ENCODE measurements at regions not wholly inside any gene's neighbourhood (a gene's known extent, or its start where the extent isn't known, plus 50 kb on each side); places are given as distances from the start of the nearest gene placed in this dataset.

DNA sequence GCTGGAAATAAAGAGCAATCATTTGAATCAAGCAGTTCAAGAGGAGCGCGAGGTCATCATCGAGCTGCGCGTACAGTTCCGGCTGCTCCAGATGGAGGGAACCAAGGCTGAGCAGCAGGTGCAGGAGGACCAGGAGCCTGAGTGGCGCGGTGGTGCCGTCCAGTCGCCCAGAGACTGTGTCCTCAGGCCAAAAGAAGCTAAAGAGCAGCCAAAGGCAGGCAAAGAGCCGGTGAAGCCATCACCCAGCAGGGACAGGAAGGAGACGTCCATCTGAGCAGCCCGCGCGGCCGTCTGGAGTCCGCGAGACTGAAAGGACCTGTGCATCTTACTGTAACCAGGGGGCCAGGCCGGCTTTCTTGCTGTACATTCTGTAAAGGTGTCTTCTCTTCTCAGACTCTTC lies 277.2 kb upstream of the TTC14 start:
- no peak for DNase-seq (ENCODE audit: extremely low read depth in 1 of 11, low read depth in 9 of 11, low spot score in 4 of 11)

DNA sequence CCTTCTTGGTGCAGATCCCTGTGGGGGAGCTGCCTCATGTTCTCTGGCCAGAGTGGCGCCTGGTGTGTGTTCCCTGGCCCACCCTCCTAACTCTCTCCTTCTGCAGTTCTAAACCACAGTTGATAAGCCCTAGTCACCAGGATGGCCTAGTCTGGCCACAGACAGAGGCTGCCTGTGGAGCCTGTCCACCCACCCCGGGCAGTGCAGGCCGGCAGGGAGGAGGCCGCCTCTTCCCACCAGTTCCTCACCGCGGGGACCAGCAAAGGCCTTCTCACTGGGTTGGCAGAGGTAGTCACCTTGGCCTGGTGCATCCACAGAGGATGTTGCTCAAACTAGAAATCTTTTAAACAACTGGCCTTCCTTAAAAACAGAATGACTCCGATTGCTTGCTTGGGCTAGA lies 276.4 kb upstream of the TTC14 start:
- DNase-seq (ENCODE audit: extremely low read depth in 1 of 11, low read depth in 9 of 11, low spot score in 4 of 11), result no peak

DNA sequence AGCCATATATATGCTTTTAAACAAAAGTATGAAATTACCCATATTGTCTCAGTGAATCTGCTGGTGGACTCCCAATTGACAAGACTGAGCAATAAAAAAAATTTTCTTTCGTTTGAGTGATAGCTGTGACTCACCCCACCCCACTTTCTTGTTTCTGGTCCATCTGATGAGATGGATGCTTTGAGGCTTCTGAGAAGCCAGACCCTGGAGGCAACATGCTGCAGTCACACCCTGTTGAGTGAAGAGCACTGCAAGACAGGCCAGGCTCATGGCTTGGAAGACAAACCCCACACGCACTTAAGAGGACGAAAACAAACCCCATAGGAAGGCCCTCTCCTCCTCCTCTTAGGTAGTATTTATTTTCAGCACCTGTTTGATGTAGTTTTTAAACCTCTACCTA lies 276.0 kb upstream of the TTC14 start:
- DNase-seq (ENCODE audit: extremely low read depth in 1 of 11, low read depth in 9 of 11, low spot score in 4 of 11), result no peak

DNA sequence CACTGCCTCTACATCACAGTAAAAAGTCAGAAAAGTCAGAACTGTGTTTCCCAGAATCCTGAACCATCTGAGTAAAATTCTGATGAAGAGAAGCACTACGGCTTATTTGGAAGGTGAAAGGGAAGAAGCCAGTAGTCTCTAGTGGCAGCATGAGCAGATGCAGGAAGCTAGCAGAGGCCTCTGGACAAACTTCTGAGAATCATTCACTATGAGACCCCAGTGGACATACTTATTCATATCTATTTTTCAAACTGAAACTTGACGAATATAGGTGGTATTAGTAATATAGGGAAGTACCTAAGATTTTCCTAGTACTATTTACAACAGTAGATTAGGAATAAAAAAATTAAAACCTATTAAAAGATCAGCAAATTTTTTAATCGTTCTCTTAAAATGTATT lies 272.8 kb upstream of the TTC14 start:
- no peak for DNase-seq (ENCODE audit: extremely low read depth in 1 of 11, low read depth in 9 of 11, low spot score in 4 of 11)

DNA sequence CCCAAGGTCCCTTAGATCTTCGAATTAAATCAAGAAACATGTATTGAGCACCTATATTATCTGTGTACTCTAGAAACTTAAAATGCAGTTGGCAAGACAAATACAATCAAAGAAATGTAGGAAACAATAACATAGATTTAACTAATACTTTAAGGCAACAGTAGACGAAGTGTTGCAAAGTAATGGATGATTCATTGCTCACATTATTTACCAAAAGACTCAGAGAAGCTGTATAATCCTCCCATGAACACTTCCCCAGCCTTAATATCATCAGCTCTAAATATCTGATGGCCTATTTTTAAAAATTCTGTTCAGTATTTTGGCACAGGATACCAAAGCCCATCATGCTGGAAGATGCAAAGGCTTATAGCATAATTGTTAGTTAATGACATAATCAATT lies 272.1 kb upstream of the TTC14 start:
- DNase-seq (ENCODE audit: extremely low read depth in 1 of 11, low read depth in 9 of 11, low spot score in 4 of 11), result no peak

DNA sequence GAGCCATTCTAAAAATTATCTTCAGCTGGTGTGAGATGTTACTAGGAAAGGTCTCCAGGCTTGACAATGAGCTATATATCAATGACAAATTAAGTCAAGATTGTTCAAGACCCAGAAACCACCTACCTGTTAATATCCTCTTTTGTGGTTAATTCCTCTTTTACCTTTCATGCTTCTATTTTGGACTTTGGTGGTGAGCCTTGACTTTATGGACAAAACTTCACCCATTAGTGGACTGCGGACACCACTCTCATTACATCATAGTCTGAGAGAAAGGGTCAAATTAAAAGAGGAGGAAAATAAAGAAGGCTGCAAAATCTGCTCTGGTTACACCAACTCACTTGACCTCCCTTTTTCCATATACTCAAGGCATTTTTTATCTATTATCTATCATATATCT lies 271.5 kb upstream of the TTC14 start:
- no peak for DNase-seq (ENCODE audit: extremely low read depth in 1 of 11, low read depth in 9 of 11, low spot score in 4 of 11)

DNA sequence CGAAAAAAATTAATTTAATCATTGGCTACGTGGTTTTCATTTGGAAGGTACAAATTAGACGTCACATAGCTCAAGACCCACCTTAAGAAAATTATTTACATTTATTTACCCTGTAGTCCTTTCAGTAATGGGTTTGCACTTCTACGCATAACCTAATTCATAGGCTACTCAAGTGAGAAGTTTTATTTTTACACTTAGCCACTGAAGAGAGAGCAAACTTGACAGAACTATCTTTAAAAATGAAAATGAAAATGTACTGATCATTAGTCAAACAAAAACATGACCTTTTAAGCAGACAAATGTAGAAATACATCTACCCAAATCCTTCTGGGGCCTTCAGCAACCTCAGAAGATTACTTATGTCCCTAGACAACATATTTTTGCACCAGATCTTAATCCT lies 269.4 kb upstream of the TTC14 start:
- no peak for DNase-seq (ENCODE audit: extremely low read depth in 1 of 11, low read depth in 9 of 11, low spot score in 4 of 11)

DNA sequence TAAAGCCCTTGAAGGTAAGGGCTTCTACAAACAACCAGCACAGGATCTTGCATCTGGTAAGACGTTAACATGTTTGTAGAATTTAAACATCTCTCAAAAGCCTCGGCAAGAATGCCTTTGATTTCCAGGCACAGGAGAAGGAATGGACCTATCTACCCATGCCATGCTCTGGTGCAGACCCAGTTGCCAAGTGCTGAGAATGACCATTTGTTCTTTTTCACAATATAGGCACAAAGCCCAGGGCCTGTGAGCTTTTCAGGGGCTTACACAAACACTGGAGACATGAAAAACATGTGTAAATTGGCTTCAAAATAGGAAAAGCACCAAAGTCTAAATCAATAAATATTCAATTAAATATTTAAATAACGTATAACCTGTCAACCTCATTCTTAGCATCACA lies 266.9 kb upstream of the TTC14 start:
- no peak for DNase-seq (ENCODE audit: extremely low read depth in 1 of 11, low read depth in 9 of 11, low spot score in 4 of 11)

DNA sequence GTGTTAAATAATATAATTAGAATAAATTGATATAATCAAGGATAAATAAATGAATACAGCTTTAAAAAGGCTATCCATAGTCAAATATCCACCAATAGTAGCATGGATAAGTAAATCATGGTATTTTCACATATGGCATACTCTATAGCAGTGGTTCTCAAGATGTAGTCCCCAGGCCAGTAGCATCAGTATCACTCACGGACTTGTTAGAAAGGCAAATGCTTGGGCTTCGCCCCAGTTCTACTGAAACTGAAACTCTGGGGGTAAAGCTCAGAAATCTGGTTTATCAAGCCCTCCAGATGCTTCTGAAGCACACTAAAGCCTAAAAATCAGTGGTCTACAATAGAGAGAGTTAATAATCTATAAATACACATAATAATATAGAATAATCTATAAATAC lies 261.6 kb upstream of the TTC14 start:
- DNase-seq (ENCODE audit: extremely low read depth in 1 of 11, low read depth in 9 of 11, low spot score in 4 of 11), result no peak

DNA sequence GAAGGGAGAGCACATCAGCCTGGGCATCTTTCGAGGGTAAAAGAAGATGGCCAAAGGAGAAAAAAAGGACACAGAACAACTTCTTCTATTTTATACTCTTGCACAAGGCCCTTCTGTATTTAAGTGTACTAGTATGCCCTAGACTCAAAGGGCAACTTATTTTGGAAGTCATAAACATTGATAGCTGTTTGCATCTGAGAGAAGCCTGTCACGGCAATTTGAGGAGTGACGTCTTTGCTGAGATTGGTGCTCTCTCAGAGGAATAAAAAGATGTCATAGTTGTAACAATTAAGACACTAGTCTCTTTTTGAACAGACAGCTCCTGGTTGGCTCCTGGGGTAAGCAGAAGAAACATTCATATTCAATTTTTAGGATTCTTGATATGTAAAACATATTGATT lies 260.4 kb upstream of the TTC14 start:
- DNase-seq (ENCODE audit: extremely low read depth in 1 of 11, low read depth in 9 of 11, low spot score in 4 of 11), result no peak

DNA sequence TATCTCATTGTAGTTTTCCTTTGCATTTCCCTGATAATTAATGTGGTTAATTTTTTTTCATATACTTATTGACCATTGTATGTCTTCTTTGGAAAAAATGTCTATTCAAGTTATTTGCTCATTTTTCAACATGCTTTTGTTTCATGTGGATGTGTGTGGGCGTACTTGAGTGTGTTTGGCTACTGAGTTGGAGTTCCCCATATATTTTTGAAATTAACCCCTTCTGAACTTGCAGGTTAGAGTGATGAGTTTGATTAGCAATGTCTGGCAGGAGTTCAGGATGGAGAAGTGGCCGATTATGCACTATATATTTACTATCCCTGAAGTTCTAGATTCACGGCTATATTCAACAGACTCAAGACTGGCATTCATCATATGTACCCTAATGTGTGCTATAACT lies 250.4 kb upstream of the TTC14 start:
- DNase-seq (ENCODE audit: extremely low read depth in 1 of 11, low read depth in 9 of 11, low spot score in 4 of 11), result no peak

DNA sequence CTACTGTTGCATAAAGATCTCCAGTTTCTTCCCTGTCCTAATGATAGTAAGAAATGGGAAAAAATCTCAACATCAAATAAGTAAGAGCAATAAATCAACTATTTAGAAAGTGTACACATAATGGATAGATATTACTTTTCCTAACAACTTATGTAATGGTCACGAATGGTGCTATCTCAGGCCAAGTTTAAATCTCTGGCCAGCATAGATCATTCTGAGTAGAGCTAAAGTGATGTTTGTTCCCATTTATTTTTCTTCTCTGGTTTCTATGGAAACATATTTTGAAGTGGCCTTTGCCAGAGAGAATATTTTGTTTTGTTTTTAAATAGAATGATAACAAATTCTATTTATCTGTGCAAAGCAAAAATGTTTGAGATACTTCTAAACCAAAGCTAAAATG lies 249.7 kb upstream of the TTC14 start:
- no peak for DNase-seq (ENCODE audit: extremely low read depth in 1 of 11, low read depth in 9 of 11, low spot score in 4 of 11)

DNA sequence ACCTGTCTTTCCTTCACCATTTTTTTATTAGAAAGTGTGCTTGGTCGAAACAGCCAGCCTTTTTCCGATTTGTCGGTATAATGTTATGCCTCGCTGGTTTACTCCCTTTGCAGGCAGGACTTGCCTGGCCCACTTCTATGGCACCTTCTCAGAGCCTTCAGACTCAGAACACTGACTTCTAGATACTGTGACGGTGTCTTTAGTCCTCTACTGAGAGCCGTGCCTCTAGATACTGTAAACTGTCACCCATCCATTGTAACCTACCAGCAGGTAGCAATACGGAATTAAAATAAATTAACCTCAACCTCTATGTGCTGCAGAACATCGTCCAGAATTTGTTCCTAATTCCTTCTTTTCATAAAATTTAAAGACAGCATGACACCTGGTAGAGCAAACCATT lies 247.7 kb upstream of the TTC14 start:
- no peak for DNase-seq (ENCODE audit: extremely low read depth in 1 of 11, low read depth in 9 of 11, low spot score in 4 of 11)

DNA sequence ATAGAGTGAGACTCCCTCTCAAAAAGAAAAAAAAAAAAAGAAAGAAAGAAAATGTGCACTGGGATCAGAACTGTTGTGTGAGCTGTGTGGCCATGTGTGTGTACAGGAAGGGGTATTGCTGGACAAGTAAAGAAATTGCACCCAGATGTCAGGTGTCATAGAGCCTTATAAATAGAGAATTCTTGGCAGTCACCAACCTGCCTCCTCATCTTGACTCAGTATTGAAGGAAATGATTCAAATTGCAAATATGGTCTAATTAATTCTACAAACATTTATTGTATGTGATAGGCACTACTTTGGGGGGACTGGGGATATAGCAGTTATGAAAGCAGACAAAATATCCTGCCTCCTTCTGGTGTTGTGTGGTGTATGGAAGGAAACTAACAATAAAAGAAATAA lies 243.8 kb upstream of the TTC14 start:
- DNase-seq (ENCODE audit: extremely low read depth in 1 of 11, low read depth in 9 of 11, low spot score in 4 of 11), result no peak

DNA sequence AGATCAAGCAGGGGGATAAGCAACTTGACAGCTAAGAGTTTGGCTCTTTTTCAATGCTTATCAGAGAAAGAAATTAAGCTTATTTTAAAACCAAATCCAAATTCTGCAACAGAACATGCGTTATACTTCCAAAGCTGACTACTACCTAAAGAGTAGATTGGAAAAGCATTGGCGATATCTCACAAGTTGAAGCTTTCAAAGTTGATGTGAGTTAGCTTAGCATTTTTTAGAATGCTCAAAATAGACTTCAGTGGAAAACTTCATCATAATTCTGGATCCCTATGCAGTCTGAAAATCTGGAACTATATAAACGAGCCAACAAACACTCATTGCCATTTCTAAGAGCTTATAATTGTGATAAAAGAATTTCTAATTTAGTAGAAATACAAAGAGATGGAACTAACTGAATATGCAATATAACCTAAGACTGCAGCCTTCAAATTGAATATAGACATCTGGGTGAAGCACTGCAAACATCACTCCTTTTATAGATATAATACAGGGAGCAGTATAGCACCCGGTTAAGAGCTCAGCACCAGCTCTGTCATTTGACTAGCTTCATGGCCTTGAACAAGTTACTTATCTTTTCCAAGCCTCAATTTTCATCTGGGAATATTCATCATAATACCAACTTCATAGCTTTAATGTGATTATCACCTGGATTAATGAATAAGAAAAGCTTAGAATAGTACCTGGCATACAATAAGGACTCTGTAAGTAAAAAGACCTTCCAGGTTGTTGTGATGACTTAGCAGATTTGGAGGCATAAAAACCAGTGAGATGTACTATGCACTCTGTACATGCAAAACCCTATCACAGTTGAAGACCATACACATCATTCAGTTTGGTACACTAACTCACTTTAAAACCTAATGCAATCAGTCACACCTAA lies 242.7 kb upstream of the TTC14 start:
- DNase-seq (ENCODE audit: extremely low read depth in 1 of 11, low read depth in 9 of 11, low spot score in 4 of 11), result no peak

DNA sequence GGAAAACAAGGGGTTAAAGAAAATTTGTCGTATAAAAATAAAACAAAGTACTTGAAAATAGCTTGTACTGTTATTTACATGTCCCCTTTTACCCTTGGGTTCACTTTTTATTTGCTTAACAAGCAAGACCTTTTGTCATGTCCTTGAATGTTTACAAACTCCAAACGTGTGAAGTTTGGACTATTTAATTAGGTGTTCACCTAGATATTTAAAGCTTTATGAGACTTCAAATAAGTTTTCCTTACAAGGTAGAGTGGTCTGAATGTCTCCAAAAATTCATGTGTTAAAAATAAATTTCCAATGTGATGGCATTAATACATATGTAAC lies 242.0 kb upstream of the TTC14 start:
- no peak for DNase-seq (ENCODE audit: extremely low read depth in 1 of 11, low read depth in 9 of 11, low spot score in 4 of 11)

DNA sequence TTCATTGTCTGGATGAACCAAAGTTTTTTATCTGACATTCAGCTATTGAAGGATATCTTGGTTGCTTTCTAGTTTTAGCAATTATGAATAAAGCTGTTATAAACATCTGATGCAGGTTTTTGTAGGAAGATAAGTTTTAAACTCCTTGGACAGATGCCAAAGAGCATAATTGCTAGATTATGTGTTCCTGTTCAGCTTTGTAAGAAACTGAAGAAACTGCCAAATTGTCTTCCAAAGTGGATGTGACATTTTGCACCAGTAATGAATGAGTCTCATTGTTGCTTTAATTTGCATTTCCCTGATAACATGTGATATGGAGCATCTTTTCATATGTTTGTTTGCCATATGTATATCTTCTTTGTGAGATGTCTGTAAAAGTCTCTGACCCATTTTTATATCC lies 239.9 kb upstream of the TTC14 start:
- no peak for DNase-seq (ENCODE audit: extremely low read depth in 1 of 11, low read depth in 9 of 11, low spot score in 4 of 11)

DNA sequence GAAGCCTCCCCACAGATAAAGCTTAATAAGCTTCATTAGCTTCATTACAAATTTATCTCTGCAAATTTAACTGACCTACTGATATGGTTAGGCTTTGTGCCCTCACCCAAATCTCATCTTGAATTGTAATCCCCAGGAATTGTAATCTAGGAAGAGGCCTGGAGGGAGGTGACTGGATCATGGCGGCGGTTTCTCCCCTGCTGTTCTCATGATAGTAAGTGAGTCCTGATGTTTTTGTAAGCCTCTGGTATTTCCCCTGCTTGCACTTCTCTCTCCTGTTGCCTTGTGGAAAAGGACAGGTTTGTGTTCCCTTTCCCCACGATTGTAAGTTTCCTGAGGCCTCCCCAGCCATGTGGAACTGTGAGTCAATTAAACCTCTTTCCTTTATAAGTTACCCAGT lies 226.1 kb upstream of the TTC14 start:
- no peak for DNase-seq (ENCODE audit: extremely low read depth in 1 of 11, low read depth in 9 of 11, low spot score in 4 of 11)

DNA sequence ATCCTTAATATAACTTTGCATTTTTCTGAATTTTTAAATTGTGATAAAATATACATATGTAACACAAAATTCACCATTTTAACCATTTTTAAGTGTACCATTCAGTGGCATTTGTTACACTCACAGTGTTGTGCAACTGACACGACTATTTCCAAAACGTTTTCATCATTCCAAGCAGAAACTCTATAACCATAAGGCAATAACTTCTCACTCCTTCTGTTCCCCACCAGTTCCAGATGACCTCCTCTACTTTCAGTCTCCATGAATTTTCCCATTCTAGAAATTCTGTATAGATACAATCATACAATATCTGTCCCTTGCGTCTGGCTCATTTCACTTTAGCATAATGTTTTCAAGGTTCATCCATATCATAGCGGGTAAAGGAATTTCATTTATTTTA lies 223.5 kb upstream of the TTC14 start:
- no peak for DNase-seq (ENCODE audit: extremely low read depth in 1 of 11, low read depth in 9 of 11, low spot score in 4 of 11)

DNA sequence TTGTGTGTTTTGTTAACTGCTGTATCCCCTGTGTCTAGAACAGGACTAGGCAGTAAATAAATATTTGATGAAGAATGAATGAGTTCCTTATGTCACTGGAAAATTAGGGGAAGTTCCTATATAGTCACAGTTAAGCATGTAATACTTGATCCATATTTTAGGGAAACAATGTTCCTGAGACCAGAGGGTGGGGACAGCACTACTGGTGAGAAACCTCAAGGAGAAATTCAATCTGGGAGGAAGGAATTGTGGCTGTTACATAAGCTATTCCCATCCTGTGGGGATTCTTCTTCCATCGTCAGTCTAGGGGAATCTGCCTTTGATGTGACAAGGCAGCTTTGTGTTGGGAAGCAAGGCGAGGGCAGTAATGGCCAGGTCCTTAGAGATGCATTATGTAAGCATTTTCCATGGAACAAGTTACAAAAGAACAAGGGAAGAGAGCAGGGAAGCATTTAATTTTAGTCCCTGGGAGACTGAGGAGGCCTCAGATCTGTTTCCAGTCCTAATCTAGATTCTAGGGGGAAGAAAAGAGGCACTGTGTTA lies 219.3 kb upstream of the TTC14 start:
- DNase-seq (ENCODE audit: extremely low read depth in 1 of 11, low read depth in 9 of 11, low spot score in 4 of 11), result no peak

DNA sequence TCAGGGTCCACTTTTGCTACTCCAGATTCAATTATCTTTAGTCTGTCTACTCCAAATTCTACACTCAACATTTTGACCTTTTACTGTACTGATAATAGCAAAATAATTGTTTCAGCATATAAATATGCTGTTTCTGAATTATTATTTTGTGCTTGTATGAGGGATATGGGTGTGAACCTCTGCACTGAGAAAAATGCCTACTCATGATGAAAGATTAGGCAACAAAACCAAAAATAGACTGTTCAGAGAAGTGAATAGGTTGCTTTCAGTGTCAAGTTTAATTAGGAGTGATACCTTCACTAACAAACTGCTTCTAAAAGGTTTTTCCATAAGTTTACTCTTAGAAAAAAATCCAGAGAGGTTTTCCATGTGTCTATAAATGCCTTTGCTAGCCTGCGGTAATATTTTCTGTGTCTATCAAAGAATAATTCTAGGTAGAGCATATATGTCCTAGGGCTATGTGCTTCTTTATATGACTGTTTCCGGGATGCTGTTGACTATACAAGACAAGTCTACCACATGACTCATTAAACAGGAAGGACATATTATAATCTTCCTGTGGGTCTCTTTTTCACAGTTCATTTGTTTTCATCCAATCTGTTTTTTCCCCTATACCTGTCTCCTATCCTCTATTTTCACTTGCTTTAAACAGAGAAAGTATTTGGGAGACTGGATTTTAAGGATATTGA lies 218.5 kb upstream of the TTC14 start:
- DNase-seq (ENCODE audit: extremely low read depth in 1 of 11, low read depth in 9 of 11, low spot score in 4 of 11), result no peak

Measured in renal cortex interstitium (tissue), 11 donors.